Peyer's patch (tissue), 4 donors: ENCODE measurements at regions not wholly inside any gene's neighbourhood (a gene's known extent, or its start where the extent isn't known, plus 50 kb on each side); places are given as distances from the start of the nearest gene placed in this dataset.

ENCODE experiments used
- DNase-seq, 3 donors: peaks; one replicate each; pipeline ENCODE4 v3.0.0-alpha.2; 2017 to 2019
- H3K27ac ChIP-seq, 4 donors: fragments of 200-600 bp; sonication (generic); one replicate each; pipeline ENCODE4 v1.5.1; 2016 to 2019
- H3K27me3 ChIP-seq, 2 donors: fragments of 200-600 bp; sonication (generic); one replicate each; pipeline ENCODE4 v1.5.1; 2019
- H3K36me3 ChIP-seq, 3 donors: fragments of 200-600 bp; sonication (generic); one replicate each; pipeline ENCODE4 v1.5.1; 2016 to 2019
- H3K4me1 ChIP-seq, 4 donors: fragments of 200-600 bp; sonication (generic); one replicate each; pipeline ENCODE4 v1.5.1; 2016 to 2019
- H3K4me3 ChIP-seq, 4 donors: fragments of 200-600 bp; sonication (generic); 1 replicate in 3 of 4; 2 replicates in 1 of 4; pipeline ENCODE4 v1.5.1; 2016 to 2019; ENCODE audit warnings: mild to moderate bottlenecking in 1 of 4
- H3K9me3 ChIP-seq, 4 donors: fragments of 200-600 bp; sonication (generic); one replicate each; pipeline ENCODE4 v1.5.1; 2016 to 2019; ENCODE audit warnings: mild to moderate bottlenecking in 1 of 4
- CTCF ChIP-seq, 6 experiments: fragments of 450-650 bp in 4 of 6; fragments of 200-600 bp in 2 of 6; sonication (generic) in 1 of 6; IDR thresholded peaks; one replicate each; pipeline ENCODE4 v1.5.1; 2017 to 2019; ENCODE audit warnings: antibody characterized with exemption in 6 of 6, mild to moderate bottlenecking in 3 of 6, moderate library complexity in 1 of 6
- POLR2A ChIP-seq, 2 donors: fragments of 450-650 bp; IDR thresholded peaks; one replicate each; pipeline ENCODE4 v1.5.1; 2017; ENCODE audit warnings: antibody characterized with exemption in 2 of 2, mild to moderate bottlenecking in 2 of 2, moderate library complexity in 2 of 2

- TF ChIP-seq POLR2A (IDR thresholded peaks at IDR 0.05) (no peak), CTCF (IDR thresholded peaks at IDR 0.05) (no peak)
- H3K36me3 ChIP-seq = no peaks in the 10 kb centered on the region
- H3K27ac ChIP-seq = no peak overlapping the region
- H3K4me1 ChIP-seq = no peaks in the 10 kb centered on the region
- H3K27me3 ChIP-seq = no peaks in the 10 kb centered on the region
- no peak overlapping the region for H3K4me3 ChIP-seq
- no peak for DNase-seq
- no peaks in the 10 kb centered on the region for H3K9me3 ChIP-seq
Measured at GRCh38 chr7:156261581-156261980, 379.0 kb upstream of the RNF32 start.

GRCh38 chr7:156257904-156258303, 382.7 kb upstream of the RNF32 start:
- TF ChIP-seq POLR2A (IDR thresholded peaks at IDR 0.05) (no peak), CTCF (IDR thresholded peaks at IDR 0.05) (no peak)
- no peak overlapping the region for H3K27ac ChIP-seq
- H3K4me3 ChIP-seq = no peak overlapping the region

GRCh38 chr7:156255635-156256034, 384.9 kb upstream of the RNF32 start:
- Histone ChIP-seq H3K9me3 (no peaks in the 10 kb centered on the region), H3K27me3 (no peaks in the 10 kb centered on the region), H3K4me3 (no peak overlapping the region), H3K27ac (no peak overlapping the region), H3K36me3 (no peaks in the 10 kb centered on the region), H3K4me1 (no peaks in the 10 kb centered on the region)
- DNase-seq = no peak
- TF ChIP-seq CTCF (IDR thresholded peaks at IDR 0.05) = no peak

More at GRCh38 chr7:156257904-156258303, 382.7 kb upstream of the RNF32 start:
- no peaks in the 10 kb centered on the region for H3K27me3 ChIP-seq
- no peaks in the 10 kb centered on the region for H3K4me1 ChIP-seq
- no peaks in the 10 kb centered on the region for H3K36me3 ChIP-seq
- DNase-seq = no peak
- no peaks in the 10 kb centered on the region for H3K9me3 ChIP-seq

- no peaks in the 10 kb centered on the region for H3K36me3 ChIP-seq
- H3K4me1 ChIP-seq = no peaks in the 10 kb centered on the region
- H3K4me3 ChIP-seq = no peak overlapping the region
- no peak for DNase-seq
- H3K27ac ChIP-seq = no peak overlapping the region
- no peak for TF ChIP-seq CTCF (IDR thresholded peaks at IDR 0.05)
- no peak for TF ChIP-seq POLR2A (IDR thresholded peaks at IDR 0.05)
- H3K27me3 ChIP-seq = no peaks in the 10 kb centered on the region
- H3K9me3 ChIP-seq = no peaks in the 10 kb centered on the region
Measured at GRCh38 chr7:156251861-156252260, 388.7 kb upstream of the RNF32 start.

- Histone ChIP-seq H3K36me3 (no peaks in the 10 kb centered on the region), H3K27ac (no peak overlapping the region), H3K9me3 (no peaks in the 10 kb centered on the region), H3K4me3 (no peak overlapping the region), H3K27me3 (no peaks in the 10 kb centered on the region), H3K4me1 (no peaks in the 10 kb centered on the region)
- no peak for TF ChIP-seq CTCF (IDR thresholded peaks at IDR 0.05)
- TF ChIP-seq POLR2A (IDR thresholded peaks at IDR 0.05) = no peak
- DNase-seq = no peak
Measured at GRCh38 chr7:156240532-156240931, 400.0 kb upstream of the RNF32 start.
